SK-N-MC (cell line): ENCODE measurements at regions not wholly inside any gene's neighbourhood (a gene's known extent, or its start where the extent isn't known, plus 50 kb on each side); places are given as distances from the start of the nearest gene placed in this dataset.

Experiments used
- DNase-seq: peaks from one replicate; pipeline ENCODE4 v3.0.0-alpha.2; 2011; ENCODE audit warnings: low read depth, low spot score
- H3K27ac ChIP-seq: fragments of 200-600 bp; sonication (generic); 2 replicates; pipeline ENCODE4 v1.5.1; 2016; ENCODE audit warnings: mixed run types
- H3K36me3 ChIP-seq: fragments of 200-600 bp; sonication (generic); 2 replicates; pipeline ENCODE4 v1.6.1; 2017; ENCODE audit warnings: antibody characterized with exemption, low read length, mixed read lengths; ENCODE audit not compliant: insufficient read depth
- H3K4me3 ChIP-seq: fragments of 200-600 bp; sonication (generic); 2 replicates; pipeline ENCODE4 v1.5.1; 2016
- H3K9ac ChIP-seq: fragments of 200-600 bp; sonication (generic); 2 replicates; pipeline ENCODE4 v1.8.0; 2017; ENCODE audit warnings: mixed run types, mixed read lengths; ENCODE audit not compliant: insufficient read length
- H3K9me3 ChIP-seq: fragments of 200-600 bp; sonication (generic); 2 replicates; pipeline ENCODE4 v1.6.1; 2017; ENCODE audit warnings: low read depth, mild to moderate bottlenecking, antibody characterized with exemption, low read length, moderate library complexity, mixed read lengths
- EZH2 ChIP-seq: fragments of 200-600 bp; sonication (generic); IDR thresholded peaks from one replicate; pipeline ENCODE4 v1.6.1; 2017; ENCODE audit warnings: antibody characterized with exemption
- FOXP2 ChIP-seq: optimal IDR thresholded peaks from 2 replicates; pipeline ENCODE3; 2011; ENCODE audit warnings: mild to moderate bottlenecking, moderate library complexity; ENCODE audit not compliant: insufficient read depth; ENCODE audit errors: extremely low read length, control extremely low read depth
- POLR2AphosphoS5 ChIP-seq: IDR thresholded peaks from 2 replicates; pipeline ENCODE4 v1.6.1; 2012; ENCODE audit warnings: mild to moderate bottlenecking, low read depth, low read length, borderline replicate concordance

DNA sequence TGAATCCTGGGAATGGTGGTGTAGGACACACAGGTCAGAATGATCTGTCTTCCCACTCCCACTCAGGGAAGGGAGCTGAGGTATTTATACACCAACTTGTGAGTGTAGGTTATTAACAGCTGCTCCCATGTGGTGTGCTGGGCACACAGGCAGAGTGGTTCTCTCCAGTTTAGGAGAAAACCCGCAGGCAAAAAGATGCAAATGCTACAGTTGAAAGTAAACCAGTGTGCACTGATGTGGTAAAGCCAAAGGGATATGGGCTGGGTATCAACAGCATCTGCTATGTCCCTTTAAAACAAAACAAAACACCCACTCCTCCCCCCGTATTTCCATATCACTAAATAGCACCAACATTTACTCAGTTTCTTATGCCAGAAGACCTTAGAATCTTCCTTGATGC lies 75.4 kb upstream of the SYT13 start:
- H3K4me3 ChIP-seq: no peak overlapping the region
- no peak overlapping the region for H3K9ac ChIP-seq
- H3K9me3 ChIP-seq: no peaks in the 10 kb centered on the region
- H3K36me3 ChIP-seq: no peaks in the 10 kb centered on the region
- H3K27ac ChIP-seq: no peak overlapping the region
- TF ChIP-seq FOXP2: no peak
- DNase-seq: no peak

DNA sequence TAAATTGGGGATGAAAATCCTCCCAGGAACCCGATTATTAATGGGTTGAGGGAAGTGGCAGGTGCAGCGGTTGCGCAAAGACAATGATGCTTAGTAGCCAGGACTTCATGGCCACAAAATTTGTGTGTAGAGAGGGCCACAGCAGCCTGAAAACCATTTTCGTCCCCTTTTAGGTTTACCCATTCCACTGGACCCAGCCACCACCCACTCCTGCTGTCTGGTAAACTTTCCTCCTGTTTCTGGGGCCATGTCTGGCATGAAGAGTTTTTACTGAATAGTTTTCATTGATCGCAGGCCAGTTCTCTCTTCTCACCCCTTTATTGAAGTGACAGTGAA lies 69.5 kb upstream of the SYT13 start:
- Histone ChIP-seq H3K9me3 (no peaks in the 10 kb centered on the region), H3K4me3 (peak overlapping the region; percentile 92), H3K36me3 (no peaks in the 10 kb centered on the region), H3K9ac (peak overlapping the region; percentile 80), H3K27ac (no peak overlapping the region)
- no peak for DNase-seq
- TF ChIP-seq FOXP2 (no peak), POLR2AphosphoS5 (no peak), EZH2 (no peak)

DNA sequence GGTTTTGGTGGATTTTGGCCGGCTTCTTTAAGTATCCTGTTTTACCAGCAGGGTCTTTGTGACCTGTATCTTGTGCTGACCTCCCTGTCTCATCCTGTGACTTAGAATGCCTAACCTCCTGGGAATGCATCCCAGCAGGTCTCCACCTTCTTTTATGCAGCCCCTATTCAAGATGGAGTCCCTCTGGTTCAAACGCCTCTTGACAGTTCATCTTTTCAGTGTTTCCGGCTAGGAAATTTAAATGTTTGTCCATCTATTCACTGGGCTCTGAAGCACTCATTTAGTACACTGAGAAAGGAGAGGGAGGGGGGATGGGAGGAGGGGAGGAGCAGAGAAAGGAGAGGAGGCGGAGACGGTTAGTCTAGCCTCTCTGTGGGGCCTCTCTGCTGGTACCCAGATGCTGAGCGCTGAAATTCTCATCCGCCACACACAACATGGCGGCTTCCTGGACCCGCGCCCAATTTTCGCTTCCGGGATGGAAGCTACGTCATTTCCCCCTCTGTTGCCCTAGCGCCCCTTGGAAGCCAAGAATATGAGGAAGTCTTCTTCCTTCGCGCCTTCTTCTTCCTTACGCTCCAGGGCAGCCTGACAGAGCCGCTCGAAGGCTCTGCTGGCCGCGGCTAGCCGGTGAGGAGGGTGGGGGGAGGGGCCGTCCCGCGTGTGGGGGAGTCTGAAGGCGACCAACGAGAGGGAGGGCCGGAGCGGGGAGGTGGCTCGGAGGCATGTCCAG lies 69.0 kb upstream of the SYT13 start:
- Histone ChIP-seq H3K9me3 (no peaks in the 10 kb centered on the region), H3K9ac (peak overlapping the region; percentile 80), H3K4me3 (peak overlapping the region; percentile 92), H3K27ac (no peak overlapping the region), H3K36me3 (no peaks in the 10 kb centered on the region)
- DNase-seq: peak; percentile 81
- TF ChIP-seq EZH2 (no peak), POLR2AphosphoS5 (peak; percentile 77)

DNA sequence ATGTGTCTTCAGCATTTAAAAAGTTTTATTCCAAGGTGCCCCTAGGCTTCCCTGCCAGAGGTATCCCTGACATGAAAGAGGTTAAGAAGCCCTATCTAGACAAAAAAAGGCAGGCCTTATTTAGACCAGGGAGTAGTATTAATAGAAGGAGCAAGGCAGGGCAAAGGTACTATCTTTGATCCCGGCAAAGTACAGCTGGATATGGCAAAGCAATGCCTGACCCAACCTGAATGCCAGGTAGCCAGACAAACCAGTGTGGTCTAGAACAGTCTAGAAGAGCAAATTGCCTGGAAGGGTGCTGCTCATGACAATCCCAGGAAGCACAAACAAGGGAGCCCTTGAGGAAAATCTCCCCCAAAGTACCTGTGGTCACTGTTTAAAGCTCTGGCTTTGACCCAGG lies 62.6 kb upstream of the SYT13 start:
- no peaks in the 10 kb centered on the region for H3K9me3 ChIP-seq
- no peak overlapping the region for H3K9ac ChIP-seq
- TF ChIP-seq POLR2AphosphoS5 (no peak), FOXP2 (no peak), EZH2 (no peak)
- peak overlapping the region; percentile 99 for H3K27ac ChIP-seq
- H3K4me3 ChIP-seq: no peak overlapping the region
- DNase-seq: no peak
- H3K36me3 ChIP-seq: no peaks in the 10 kb centered on the region

DNA sequence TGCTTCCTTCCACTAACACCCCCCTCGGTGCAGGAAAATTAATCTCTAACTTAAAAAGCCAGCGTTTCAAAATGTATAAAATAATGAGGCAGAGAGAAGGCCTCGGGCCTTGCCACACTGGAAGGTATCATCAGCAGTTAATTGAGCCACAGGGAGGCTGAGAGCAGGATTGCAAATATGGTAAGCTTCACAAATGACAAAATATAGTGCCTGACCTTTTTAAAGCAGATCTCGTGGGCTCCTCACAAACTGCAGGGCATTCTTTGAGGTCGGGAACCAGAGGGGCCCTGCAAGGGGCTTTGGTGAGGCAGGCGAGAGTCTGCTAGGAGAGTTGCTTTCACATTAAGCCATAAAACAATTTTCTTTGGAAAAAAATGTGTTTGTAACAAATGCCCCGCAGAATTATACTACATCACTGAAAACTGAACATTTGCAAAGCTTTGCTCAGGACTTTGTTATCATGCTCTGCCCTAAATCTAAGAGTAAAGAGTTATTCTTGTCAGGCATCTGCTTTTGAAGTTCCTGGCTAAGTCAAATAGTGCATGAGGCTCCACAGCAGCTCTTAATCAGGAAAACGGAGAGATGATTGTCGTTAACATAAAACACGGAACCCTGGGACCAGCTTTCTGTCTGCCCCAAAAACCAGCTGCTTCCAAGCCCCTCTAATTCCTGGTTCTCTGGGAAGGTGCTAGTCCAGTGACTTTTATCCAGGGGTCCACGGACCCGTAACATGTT lies 61.4 kb upstream of the SYT13 start:
- Histone ChIP-seq H3K27ac (peak overlapping the region; percentile 99), H3K4me3 (peak overlapping the region; percentile 67), H3K9me3 (no peaks in the 10 kb centered on the region), H3K9ac (peak overlapping the region; percentile 35), H3K36me3 (no peaks in the 10 kb centered on the region)
- TF ChIP-seq FOXP2 (no peak), POLR2AphosphoS5 (peak; percentile 72; the same call in 1 of the 2 replicates)
- peak; percentile 97 for DNase-seq

DNA sequence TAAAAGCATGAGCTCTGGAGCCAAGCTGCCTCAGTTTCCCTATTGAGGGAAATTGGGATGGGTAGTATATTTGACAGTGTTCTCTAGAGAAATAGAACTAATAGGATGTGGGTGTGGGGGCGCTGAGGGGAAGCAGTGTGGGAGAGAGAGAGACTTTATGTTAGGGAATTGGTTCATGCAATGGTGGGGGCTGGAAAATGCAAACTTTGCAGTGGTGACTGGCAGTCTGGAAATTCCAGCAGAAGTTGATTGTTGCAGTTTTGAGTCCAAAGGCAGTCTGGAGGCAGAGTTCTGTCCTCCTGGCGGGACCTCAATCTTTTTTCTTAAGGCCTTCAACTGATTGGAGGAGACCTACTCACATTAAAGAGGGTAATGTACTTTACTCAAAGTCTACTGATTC lies 59.4 kb upstream of the SYT13 start:
- H3K9me3 ChIP-seq: no peaks in the 10 kb centered on the region
- H3K36me3 ChIP-seq: no peaks in the 10 kb centered on the region
- H3K9ac ChIP-seq: no peak overlapping the region
- TF ChIP-seq FOXP2 (no peak), POLR2AphosphoS5 (no peak), EZH2 (no peak)
- DNase-seq: no peak
- no peak overlapping the region for H3K4me3 ChIP-seq
- peak overlapping the region; percentile 99 for H3K27ac ChIP-seq

DNA sequence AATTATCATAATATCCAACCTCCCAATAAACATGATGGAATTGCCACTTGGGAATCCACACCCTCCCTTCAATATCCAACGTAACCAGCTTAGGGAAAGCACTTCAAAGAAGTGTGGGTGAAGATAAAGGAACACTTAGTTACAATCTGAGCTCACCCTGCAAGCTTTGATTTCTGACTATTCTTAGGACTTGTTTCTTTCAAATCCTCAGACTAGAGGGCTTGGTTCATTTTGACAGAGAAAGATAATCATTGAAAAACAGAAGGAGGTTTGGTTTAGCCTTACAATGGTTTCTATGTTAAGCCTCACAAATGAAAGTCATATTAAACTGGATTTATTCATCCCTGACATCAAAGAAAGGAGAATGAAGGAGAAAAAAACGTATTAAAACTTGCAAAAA lies 57.9 kb upstream of the SYT13 start:
- Histone ChIP-seq H3K4me3 (no peak overlapping the region), H3K27ac (peak overlapping the region; percentile 43; the same call in 1 of the 2 replicates), H3K9ac (no peak overlapping the region), H3K9me3 (no peaks in the 10 kb centered on the region), H3K36me3 (no peaks in the 10 kb centered on the region)
- TF ChIP-seq EZH2 (no peak), FOXP2 (no peak), POLR2AphosphoS5 (no peak)
- no peak for DNase-seq

DNA sequence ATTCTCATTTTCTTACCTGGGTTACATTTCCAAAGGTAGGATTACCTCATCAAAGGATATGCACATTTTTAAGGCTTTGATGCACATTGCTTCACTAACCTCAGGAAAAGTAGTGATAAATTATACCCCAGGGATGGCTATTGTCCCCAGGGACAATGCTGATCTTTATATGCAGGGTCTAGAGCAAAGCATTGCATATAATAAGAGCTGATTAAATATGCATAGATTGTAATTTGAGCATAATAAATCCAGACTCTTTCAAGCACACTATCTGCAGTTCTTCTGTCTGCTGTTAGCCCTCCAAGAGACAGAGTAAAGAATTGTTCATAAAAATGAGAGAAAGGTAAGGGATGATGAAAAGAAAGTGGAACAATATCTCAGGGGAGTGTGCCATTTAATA lies 57.3 kb upstream of the SYT13 start:
- Histone ChIP-seq H3K9me3 (no peaks in the 10 kb centered on the region), H3K36me3 (no peaks in the 10 kb centered on the region), H3K27ac (no peak overlapping the region), H3K4me3 (no peak overlapping the region), H3K9ac (no peak overlapping the region)
- no peak for DNase-seq
- TF ChIP-seq FOXP2 (no peak), EZH2 (no peak), POLR2AphosphoS5 (no peak)

DNA sequence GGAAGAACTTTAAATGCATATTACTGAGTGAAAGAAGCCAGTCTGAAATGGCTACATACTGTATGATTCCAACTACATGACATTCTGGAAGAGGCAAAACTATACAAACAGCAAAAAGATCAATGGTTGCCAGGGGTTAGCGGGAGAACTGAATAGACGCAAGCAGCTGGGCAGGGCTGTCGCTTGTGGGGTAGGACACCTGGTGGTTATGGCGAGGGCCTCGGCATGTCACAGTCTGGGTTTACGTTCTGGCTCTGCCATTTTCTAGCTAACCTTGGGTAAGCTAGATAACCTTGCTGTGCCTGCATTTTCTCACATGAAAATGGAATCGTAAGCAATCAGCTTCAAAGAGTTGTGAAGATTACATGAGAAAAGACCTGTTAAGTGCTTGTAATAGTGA lies 55.2 kb upstream of the SYT13 start:
- Histone ChIP-seq H3K9ac (no peak overlapping the region), H3K4me3 (no peak overlapping the region), H3K27ac (no peak overlapping the region), H3K36me3 (no peaks in the 10 kb centered on the region), H3K9me3 (no peaks in the 10 kb centered on the region)
- no peak for DNase-seq
- TF ChIP-seq POLR2AphosphoS5 (no peak), FOXP2 (no peak), EZH2 (no peak)
